ENCODE measurements at regions not wholly inside any gene's neighbourhood (a gene's known extent, or its start where the extent isn't known, plus 50 kb on each side); places are given as distances from the start of the nearest gene placed in this dataset.

DNA sequence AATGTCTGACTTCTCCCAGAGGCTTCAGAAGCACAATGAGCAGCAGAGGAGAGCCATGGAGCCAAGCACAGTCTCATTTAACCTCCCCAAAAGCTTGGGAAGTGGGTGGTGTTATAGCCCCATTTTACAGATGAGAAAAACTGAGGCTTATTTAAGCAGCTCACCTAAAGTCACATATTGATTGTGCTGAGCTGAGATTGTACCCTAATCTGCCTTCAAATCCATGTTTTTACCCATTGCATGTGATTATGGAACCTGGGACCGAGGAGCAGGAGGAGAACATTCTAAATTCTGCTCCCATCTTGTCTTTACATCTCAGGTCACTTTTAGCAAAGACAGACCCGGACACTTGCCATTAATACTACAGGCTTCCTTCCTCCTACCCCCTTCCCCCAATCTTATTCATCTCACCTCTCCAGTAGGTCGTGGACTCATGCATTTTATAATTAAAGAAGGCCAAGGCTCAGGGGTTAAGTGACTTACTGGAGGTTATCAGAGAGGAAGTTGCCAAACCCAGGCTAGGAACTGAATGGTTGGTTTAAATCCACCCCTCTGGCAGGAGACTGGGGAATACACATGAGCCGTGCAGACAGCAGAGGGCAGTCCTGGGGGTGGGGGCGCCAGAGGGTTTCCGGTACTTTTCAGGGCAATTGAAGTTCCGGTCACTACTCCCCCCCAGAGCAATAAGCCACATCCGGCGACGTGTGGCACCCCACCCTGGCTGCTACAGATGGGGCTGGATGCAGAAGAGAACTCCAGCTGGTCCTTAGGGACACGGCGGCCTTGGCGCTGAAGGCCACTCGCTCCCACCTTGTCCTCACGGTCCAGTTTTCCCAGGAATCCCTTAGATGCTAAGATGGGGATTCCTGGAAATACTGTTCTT lies 51.0 kb upstream of the IL17B start (continued):
- TF ChIP-seq, protein P1, sequence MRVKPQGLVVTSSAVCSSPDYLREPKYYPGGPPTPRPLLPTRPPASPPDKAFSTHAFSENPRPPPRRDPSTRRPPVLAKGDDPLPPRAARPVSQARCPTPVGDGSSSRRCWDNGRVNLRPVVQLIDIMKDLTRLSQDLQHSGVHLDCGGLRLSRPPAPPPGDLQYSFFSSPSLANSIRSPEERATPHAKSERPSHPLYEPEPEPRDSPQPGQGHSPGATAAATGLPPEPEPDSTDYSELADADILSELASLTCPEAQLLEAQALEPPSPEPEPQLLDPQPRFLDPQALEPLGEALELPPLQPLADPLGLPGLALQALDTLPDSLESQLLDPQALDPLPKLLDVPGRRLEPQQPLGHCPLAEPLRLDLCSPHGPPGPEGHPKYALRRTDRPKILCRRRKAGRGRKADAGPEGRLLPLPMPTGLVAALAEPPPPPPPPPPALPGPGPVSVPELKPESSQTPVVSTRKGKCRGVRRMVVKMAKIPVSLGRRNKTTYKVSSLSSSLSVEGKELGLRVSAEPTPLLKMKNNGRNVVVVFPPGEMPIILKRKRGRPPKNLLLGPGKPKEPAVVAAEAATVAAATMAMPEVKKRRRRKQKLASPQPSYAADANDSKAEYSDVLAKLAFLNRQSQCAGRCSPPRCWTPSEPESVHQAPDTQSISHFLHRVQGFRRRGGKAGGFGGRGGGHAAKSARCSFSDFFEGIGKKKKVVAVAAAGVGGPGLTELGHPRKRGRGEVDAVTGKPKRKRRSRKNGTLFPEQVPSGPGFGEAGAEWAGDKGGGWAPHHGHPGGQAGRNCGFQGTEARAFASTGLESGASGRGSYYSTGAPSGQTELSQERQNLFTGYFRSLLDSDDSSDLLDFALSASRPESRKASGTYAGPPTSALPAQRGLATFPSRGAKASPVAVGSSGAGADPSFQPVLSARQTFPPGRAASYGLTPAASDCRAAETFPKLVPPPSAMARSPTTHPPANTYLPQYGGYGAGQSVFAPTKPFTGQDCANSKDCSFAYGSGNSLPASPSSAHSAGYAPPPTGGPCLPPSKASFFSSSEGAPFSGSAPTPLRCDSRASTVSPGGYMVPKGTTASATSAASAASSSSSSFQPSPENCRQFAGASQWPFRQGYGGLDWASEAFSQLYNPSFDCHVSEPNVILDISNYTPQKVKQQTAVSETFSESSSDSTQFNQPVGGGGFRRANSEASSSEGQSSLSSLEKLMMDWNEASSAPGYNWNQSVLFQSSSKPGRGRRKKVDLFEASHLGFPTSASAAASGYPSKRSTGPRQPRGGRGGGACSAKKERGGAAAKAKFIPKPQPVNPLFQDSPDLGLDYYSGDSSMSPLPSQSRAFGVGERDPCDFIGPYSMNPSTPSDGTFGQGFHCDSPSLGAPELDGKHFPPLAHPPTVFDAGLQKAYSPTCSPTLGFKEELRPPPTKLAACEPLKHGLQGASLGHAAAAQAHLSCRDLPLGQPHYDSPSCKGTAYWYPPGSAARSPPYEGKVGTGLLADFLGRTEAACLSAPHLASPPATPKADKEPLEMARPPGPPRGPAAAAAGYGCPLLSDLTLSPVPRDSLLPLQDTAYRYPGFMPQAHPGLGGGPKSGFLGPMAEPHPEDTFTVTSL (CRISPR knock-in tag; IDR thresholded peaks at IDR 0.05; ENCODE audit: borderline replicate concordance) = peak; percentile 61; the same call in 1 of the 2 replicates
- TF ChIP-seq ZNF331 (CRISPR knock-in tag; IDR thresholded peaks at IDR 0.05) (0 out of 2 replicates have a peak, but pooled peaks have one; percentile 32), CCDC6 (CRISPR knock-in tag; IDR thresholded peaks at IDR 0.05) (peak; percentile 25; the same call in 1 of the 2 replicates), PCBP2 (optimal IDR thresholded peaks at IDR 0.05; ENCODE audit: low read depth, low read length, poor library complexity, severe bottlenecking) (no peak), HNF4A (CRISPR knock-in tag; IDR thresholded peaks at IDR 0.05) (0 out of 2 replicates have a peak, but pooled peaks have one; percentile 9), ZNF549 (CRISPR knock-in tag; IDR thresholded peaks at IDR 0.05) (no peak), GATAD2A (CRISPR knock-in tag; IDR thresholded peaks at IDR 0.05) (peak; percentile 68; the same call in 1 of the 2 replicates), HNRNPLL (IDR thresholded peaks at IDR 0.05; ENCODE audit: low read depth, low read length, poor library complexity, severe bottlenecking) (no peak), AHR (CRISPR knock-in tag; IDR thresholded peaks at IDR 0.05) (no peak; the same call in 1 of the 2 replicates), CBX5 (CRISPR knock-in tag; IDR thresholded peaks at IDR 0.05; ENCODE audit: borderline replicate concordance) (no peak), ZNF776 (CRISPR knock-in tag; IDR thresholded peaks at IDR 0.05) (no peak), ZNF607 (CRISPR knock-in tag; IDR thresholded peaks at IDR 0.05; ENCODE audit: borderline replicate concordance) (peak; percentile 65; the same call in 1 of the 2 replicates), ATF7 (IDR thresholded peaks at IDR 0.05) (no peak), ATF7 (CRISPR knock-in tag; IDR thresholded peaks at IDR 0.05) (peak; percentile 12; the same call in 1 of the 2 replicates), ZNF34 (CRISPR knock-in tag; IDR thresholded peaks at IDR 0.05; ENCODE audit: borderline replicate concordance) (0 out of 2 replicates have a peak, but pooled peaks have one; percentile 8), ZFX (CRISPR knock-in tag; IDR thresholded peaks at IDR 0.05; ENCODE audit: low read depth) (peak; percentile 69; the same call in 1 of the 2 replicates)
- TF ChIP-seq, protein P2, sequence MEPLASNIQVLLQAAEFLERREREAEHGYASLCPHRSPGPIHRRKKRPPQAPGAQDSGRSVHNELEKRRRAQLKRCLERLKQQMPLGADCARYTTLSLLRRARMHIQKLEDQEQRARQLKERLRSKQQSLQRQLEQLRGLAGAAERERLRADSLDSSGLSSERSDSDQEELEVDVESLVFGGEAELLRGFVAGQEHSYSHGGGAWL (CRISPR knock-in tag; IDR thresholded peaks at IDR 0.05) = 0 out of 2 replicates have a peak, but pooled peaks have one; percentile 51
- TF ChIP-seq, protein P3, sequence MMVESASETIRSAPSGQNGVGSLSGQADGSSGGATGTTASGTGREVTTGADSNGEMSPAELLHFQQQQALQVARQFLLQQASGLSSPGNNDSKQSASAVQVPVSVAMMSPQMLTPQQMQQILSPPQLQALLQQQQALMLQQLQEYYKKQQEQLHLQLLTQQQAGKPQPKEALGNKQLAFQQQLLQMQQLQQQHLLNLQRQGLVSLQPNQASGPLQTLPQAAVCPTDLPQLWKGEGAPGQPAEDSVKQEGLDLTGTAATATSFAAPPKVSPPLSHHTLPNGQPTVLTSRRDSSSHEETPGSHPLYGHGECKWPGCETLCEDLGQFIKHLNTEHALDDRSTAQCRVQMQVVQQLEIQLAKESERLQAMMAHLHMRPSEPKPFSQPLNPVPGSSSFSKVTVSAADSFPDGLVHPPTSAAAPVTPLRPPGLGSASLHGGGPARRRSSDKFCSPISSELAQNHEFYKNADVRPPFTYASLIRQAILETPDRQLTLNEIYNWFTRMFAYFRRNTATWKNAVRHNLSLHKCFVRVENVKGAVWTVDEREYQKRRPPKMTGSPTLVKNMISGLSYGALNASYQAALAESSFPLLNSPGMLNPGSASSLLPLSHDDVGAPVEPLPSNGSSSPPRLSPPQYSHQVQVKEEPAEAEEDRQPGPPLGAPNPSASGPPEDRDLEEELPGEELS (CRISPR knock-in tag; IDR thresholded peaks at IDR 0.05) = peak; percentile 62; the same call in 1 of the 2 replicates
- TF ChIP-seq, protein P4, sequence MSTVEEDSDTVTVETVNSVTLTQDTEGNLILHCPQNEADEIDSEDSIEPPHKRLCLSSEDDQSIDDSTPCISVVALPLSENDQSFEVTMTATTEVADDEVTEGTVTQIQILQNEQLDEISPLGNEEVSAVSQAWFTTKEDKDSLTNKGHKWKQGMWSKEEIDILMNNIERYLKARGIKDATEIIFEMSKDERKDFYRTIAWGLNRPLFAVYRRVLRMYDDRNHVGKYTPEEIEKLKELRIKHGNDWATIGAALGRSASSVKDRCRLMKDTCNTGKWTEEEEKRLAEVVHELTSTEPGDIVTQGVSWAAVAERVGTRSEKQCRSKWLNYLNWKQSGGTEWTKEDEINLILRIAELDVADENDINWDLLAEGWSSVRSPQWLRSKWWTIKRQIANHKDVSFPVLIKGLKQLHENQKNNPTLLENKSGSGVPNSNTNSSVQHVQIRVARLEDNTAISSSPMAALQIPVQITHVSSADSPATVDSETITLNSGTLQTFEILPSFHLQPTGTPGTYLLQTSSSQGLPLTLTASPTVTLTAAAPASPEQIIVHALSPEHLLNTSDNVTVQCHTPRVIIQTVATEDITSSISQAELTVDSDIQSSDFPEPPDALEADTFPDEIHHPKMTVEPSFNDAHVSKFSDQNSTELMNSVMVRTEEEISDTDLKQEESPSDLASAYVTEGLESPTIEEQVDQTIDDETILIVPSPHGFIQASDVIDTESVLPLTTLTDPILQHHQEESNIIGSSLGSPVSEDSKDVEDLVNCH (CRISPR knock-in tag; IDR thresholded peaks at IDR 0.05) = no peak
